ENCODE measurements at regions not wholly inside any gene's neighbourhood (a gene's known extent, or its start where the extent isn't known, plus 50 kb on each side); places are given as distances from the start of the nearest gene placed in this dataset.

DNA sequence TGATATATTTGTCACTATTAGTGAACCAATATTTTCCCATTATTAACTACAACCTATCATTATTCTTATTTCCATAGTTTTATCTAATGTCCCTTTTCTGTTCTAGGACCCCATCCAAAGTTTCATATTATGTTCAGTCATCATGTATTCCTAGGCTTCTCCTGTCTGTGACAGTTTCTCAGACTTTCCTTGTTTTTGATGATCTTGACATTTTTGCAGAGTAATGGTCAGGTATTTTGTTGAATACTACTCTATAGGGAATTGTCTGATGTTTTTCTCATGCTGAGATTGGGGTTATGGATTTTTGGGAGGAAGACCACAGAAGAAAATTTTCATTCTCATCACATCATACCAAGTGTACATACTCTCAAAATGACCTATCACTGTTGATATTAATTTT, 684.6 kb downstream of the PLCL1 start:
- no peak for DNase-seq

DNA sequence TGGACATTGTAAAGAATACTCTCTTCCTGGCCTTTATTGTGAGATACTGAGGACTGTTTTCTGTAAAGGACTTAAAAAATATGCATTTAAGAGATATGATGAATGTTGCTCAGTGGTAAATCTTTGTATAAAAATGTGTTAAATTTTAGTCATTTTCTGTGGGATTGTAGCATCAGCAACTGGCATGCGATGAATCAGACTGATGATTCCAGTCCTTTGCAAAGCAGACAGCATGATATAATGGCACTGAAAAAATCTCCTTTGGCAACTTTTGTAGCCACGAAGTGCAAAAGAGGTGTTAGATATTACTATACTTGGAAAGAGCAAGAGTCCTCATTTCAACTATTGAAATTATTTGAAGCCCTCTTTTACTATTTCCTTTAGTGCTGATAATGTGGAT, 678.7 kb downstream of the PLCL1 start:
- DNase-seq, result no peak

DNA sequence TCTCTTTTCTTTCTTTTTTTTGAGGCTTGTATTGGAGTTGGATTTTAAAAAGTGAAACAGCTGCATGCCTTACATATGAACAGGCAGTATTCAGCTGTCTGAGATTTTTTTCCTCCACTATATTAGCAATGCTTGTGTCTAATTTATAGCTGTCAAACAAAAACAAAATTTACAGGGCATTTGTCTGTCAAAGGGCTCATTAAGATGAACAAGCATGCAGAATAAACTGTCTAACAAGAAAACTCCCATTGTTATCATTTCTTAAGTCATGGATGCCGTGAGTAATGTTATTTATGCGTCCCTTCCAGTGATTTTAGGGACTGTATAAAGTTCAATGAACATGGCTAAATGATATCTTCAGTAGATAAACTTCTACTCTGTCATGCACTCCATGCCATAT, 674.7 kb downstream of the PLCL1 start:
- no peak for DNase-seq

DNA sequence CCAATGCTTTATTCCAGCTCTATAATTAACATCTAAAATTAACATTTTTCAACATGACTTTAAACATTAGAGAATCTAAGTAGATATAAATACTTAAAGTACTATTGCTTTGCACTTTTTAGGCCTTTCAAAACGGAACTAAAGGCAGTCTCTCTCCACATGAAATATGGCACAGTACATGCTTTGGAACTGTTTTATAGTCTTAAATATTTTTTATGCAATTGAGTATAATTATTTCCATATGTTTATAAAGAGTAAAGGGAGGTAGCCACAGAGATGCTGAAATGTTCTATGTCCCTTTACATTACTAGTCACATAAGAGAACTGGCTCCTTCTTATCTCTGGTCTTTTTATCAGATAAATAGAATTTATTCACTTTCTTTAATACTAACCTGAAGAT, 674.0 kb downstream of the PLCL1 start:
- DNase-seq, result no peak

DNA sequence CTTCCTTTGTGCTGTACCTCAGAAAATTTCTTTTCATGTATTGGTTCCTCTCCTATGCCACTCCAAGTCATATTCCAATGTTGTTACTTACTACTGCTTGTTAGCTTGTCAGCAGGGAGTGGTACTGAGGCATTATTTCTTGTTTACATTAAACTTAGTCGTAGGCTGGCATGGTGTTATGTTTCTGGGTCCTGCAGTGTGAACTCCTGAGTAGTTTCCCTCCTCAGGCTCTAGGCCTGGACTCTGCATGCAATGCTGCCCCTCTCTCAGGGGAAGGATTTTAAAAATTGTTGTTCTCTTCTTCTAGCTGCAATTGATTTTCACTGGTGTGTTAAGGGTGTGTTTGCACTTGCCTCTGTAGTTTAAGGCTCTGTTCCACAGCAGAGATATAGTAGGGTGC, 671.6 kb downstream of the PLCL1 start:
- DNase-seq, result no peak

DNA sequence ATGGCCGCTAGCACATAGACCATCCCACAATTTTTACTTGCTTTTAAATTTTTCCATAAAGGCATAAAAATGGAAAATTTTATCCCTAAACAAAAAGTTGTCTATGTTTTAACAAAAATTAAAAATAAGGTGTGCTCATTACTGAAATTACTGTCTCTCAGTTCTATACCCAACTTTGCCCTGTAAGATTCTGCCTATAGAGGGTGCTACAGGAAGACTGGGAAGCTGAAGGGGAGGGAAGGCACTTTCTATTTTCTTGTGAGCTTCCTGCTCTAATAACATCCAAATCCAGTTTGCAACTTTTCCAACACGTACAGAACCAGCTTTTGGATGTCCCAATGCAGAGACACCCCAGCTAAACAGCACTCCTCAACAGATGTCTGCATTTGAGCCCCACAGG, 666.9 kb downstream of the PLCL1 start:
- DNase-seq, result no peak

DNA sequence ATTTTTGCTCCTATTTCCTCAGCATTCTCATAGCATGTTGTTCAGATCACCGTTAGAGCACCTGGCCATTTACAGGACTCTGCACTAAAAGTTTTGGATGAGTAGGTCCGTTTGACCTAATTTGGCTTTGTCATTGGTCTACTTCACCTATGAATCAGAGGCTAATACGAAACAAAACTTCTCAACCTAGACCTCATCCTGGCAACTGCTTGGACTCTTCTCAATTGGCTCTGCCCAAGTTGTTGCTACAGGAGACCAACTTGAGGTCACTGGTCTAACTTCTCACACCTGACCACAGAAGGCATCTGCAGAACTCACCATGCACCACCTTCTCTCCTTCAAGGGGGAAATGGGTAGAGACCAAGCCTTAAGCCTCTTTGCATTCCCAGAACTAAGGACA, 663.7 kb downstream of the PLCL1 start:
- DNase-seq, result no peak

DNA sequence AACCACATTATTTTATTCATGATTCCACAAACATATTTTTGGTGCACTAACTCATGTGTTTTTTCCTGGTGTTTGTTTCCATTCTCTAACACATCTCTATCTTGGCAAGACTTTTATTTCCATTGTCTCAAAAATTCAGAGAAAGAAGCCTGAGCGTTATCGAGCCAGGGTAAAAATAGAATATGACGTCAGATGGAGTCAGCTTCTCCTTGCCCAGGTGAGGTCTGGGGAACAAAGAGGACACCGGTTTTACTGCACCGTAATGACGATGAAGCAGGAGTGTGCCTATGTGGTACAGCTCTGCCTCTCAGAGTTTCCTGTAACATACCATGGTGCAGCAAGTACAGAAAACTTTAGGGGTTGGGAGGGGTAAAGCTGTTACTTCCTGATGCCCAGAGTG, 661.6 kb downstream of the PLCL1 start:
- no peak for DNase-seq

DNA sequence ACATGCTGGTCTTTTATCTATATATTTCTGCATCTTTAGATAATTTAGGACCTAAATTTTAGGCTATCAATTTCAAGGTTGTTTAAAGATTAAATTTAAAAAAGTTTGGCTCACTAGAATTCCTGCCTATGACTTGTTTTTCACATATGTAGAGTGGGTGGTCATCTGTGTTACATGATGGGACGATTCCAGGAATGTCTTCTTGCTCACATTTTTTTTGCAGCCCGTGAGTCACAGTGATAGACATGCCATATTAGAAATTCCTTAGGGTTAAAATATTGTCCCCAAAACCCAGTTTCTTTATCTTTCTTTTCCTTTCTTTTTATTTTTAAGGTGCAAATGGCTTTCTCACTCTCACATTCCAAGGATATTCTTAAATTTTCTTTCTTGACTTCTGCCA, 652.0 kb downstream of the PLCL1 start:
- no peak for DNase-seq

DNA sequence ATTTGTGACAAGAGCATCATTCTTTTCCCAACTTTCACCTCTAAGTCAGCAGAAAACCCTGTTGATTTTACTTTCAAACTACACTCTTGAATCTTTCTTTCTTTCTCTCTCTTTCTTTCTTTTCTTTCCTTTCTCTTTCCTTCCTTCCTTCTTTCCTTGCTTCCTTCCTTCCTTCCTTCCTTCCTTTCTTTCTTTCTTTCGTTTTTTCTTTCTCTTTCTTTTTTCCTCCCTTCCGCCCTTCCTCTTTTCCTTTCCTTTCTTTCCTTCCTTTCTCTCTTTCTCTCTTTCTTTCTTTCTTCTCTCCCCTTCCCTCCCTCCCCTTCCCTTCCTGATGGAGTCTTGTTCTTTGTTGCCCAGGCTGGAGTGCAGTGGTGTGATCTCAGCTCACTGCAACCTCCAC, 649.5 kb downstream of the PLCL1 start:
- no peak for DNase-seq

DNA sequence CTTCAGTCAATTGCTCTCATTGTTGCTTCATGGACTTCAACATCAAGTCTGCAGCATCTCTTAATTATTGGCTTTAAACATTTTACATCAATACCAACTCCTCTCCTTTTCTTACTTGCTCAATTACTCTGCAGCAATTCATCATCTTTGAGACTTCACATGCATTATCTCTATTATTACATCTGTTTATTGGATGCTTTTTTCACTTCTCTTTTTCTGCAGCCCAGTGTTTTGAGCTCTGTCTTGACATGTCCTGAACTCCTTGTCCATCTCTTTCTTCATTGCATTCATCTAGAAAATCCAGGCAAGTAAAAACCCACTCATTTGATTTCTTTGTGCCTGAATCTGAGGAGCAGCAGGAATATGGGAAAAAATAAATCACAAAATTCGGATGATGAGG, 647.9 kb downstream of the PLCL1 start:
- no peak for DNase-seq

DNA sequence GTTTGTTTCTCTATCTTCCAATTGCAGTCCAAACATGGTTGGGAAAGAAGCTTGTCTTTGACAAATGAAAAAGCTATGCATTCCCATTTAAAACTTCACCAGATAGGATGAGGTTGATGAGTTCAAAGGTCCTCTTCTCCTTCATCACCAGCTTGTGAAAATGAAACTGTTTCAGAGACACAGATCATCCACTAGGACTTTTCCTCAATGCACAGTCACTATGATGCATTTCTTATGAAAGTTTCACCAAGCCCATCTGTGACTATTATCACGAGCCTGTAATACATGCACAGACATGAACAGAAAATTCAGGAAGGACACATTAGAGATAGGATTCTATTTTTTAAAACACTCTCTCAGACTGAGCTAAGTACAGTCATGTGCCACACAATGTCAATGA, 644.4 kb downstream of the PLCL1 start:
- no peak for DNase-seq

DNA sequence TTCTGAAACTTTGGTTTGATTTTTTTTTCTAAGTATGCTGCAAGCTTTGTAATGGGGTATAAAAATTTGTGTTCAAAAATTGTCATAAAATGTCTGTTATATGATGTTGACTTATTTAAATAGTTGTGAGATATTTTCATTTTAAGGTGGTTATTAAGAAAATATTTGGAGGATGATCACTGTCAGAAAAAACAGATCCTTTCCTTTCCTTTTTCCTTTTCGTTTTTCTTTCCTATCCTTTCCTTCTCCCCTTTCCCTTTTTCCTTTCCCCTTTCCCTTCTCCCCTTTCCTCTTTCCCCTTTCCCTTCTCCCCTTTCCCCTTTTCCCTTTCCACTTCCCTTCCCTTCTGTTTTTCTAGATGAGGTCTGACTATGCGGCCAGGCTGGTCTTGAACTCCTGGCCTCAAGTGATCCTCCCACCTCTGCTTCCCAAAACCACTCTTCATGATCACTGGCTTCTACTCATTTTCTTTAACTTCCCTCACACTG, 640.5 kb downstream of the PLCL1 start:
- DNase-seq, result no peak

DNA sequence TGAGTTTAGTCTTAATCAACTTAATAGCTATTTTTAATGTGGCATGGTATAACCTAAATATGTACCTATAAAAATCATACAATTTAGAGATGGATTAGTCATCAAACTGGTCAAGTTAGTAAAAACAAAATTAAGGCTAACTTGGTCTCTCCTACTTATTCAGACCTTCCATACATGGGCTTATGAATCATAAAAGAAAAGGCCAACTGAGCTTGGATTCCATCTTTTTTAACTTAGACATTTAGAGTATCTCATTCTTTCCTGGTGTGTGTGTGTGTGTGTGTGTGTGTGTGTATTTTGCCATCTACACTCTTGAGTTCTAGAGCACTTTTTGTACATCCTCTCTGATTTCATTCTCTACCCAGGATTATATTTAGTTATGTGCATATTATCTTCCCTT, 637.5 kb downstream of the PLCL1 start:
- DNase-seq, result no peak

DNA sequence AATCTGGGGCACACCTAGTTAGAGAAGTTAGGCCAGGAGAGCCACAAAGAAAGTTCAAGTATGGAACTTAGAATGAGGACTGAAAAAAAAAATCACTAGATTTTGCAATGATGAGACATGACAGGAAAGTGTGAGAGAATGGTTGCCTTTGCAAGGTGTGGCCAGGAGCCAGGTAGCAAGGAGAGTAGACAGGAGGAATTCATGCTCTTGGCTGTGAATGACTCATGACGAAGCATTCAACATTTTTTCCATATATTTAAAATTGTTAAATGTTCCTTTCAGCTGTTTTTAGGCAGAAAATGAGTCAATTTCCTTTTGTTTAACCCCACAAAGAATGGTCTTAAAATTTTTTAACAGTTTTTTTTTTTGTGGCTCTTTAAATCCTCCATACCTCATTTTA, 636.9 kb downstream of the PLCL1 start:
- DNase-seq, result no peak

DNA sequence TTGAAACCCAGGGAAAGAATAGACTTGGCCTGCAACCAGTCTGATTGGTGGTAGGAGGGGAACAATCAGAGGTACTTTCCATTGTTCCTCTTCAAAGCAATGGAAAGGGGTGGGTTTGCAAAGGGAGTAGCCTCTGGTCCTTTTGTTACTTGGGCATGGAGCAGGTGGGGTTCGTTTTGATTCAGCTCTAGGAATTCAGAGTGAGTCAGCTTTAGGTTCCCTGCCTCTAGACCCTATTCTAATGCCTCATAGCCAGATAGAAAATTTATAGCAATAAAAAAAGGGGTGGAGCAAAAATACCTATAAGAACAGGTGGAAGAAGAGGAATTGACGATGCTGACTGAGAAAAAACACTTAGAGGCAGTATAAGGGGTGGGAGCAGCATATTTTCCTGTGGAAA, 636.4 kb downstream of the PLCL1 start:
- no peak for DNase-seq

DNA sequence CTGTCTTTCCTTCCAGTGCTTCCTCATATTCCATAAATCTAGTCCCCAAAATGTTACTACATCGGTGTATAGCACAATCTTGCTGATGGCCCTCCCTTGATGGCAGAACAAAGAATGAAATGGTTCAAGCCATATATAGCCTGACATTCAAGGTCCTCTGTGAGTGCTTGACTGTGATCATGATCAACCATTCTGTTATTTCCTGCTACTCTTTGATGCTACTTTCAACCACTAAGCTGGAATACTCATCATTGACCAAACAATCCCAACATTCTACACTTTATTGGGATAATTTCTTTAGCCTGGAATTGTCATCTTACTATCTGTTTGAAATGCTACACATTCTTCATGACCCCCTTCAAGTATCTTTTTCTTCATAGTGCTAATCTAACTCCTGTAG, 633.9 kb downstream of the PLCL1 start:
- no peak for DNase-seq

DNA sequence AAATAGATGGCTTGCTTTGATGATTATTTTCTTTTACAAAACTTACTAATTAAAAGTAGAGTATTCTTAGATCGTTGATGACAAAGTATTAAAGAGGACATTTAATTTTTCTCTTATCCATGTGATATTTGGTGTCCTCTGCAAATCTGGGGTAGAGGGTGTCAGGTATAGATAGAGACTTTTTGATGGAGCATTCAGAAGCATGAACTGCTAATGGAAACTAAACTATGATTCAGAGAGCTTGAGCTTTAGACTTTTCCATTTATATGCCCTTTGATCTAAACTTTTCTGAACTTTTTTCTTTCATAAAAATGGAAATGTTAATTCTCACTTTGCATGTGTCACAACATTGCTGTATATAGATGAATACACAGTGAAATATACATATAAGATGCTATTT, 619.7 kb downstream of the PLCL1 start:
- DNase-seq, result no peak

DNA sequence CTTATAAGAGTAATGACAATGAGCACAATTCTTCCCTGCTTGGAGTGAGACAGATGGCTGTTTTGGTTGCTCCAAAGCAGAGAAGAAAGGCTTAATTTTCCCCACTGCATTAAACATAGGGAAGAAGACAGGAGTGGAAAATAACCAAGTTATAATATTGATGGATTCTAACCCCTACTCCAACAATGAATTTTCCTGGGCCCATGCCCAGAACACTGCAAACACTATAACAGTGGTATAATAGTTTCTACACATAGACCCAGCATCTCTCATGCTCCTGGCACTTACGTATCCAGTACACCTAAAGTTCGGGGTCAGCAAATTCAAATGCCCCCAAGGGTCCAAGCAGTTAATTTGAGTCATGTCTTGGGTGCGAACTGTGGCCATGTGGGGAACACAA, 613.4 kb downstream of the PLCL1 start:
- DNase-seq, result no peak

DNA sequence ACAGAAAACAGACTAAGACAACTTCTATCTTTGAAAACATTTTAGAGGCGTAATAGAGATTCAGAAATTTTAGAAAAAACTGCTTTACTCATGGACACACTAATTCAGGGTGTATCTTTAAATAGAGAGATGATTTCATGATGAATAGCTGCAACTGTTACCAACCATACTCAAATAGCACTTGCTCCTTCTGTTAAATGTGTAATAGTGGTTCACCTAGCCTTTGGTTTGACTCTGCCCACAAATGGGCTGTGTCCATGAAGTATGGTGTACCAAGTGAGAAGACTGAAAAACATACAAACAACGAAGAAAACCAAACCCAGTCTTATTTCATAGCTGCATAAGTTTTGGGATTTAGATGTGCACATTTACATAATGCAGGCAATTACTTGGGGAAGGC, 610.6 kb downstream of the PLCL1 start:
- no peak for DNase-seq

DNA sequence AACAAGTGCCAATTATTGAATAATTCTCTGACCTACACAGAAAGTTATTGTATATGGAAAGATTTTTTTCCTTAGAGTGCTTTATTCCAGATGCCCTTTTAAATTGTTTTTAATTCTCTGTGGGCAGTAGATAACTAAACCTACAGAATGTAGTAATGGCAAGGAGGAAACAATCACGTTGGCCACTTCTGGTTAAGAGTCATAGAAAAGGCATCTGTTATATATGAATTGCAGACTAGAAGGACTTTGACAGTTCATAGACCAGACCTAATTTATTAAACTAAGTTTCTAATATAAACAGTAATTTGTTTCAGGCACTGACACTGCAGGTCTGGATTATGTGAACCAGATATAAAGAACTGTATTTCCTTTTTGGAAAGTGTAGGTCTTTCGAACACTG, 607.5 kb downstream of the PLCL1 start:
- DNase-seq, result no peak

DNA sequence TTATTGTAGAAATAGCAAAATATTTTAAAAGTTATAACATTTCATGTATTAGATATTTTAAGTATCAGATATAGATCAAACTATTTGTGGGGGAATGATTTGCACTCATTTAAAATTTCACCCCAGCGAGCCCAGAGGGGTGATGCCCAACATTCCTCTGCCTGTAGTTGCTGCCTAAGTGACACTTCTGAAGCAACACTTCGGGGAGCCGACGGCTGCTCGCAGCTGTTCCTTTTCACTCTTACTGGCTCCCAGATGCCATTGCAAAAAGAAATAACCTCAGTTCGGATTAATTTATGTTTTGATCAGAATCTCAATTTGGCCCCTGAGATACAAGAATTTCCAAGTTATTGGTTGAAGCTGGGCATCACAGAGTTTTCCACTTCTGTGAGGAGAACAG, 603.8 kb downstream of the PLCL1 start:
- no peak for DNase-seq

DNA sequence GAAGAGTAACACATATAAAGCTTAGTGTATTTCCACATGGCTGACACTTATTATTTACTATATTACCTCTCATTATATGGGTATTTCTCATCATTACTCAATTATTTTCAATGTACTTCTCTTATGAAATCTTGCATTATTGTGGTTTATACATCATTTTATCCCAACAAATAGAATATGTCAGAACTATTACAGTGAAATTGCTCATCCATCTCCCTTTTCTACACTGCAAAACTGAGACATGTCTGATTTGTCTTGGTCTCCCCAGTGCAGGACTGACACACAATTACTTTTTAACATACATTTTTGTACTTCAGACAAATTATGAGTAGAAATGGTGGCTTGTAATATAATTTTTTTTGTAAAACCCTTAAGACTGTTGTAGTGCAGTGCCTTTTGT, 600.9 kb downstream of the PLCL1 start:
- no peak for DNase-seq

DNA sequence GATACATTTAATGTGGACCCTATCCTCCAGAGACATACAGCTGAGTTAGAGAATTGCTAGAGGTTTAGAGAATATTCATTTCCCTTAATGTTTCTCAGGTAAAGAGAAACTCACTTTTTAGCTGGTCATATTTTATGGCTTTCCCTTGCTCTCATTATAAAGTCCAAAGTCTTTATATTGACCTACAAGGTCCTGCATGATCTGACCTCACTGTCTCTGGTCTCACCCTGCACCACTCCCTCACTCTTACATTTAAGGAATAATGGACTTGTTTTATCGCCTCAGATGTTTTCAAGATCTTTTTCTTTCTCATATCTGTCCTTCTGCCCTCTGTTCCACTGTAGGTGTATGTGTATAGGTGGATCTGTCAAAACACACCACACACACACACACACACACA, 597.3 kb downstream of the PLCL1 start:
- DNase-seq, result no peak

DNA sequence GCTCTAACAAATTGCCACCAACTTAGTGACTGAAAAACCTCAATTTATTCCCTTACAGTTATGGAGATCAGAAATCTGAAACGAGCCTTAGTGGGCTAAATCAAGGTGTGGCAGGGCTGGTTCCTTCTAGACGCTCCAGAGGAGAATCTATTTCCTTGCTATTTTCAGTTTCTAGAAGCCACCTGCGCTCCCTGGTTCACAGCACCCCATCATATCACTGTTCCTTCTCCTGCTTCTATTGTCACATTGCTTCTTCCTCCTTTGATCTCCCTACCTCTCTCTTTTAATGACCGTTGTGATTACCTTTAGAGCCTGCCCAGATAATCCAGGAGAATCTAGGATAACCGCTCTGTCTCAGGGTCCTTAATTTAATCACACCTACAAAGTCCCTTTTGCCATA, 596.6 kb downstream of the PLCL1 start:
- no peak for DNase-seq

DNA sequence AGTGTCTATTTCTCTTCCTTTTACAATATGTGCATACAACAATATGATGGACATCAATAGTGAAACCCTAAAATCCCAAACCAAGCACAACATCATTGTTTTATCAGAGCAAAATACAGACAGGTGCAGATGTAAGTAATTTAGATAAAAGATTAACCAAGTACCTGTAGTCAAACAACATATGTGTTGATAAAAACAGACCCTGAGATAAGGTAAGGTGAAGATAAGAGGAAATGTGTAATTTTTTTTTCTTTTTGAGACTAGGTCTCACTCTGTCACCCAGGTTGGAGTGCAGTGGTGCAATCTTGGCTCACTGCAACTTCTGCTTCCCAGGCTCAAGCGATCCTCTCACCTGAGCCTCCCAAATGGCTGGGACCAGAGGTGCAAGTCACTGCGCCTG, 589.8 kb downstream of the PLCL1 start:
- DNase-seq, result no peak

Data from GF-D8 (cell line).